ENCODE measurements at regions not wholly inside any gene's neighbourhood (a gene's known extent, or its start where the extent isn't known, plus 50 kb on each side); places are given as distances from the start of the nearest gene placed in this dataset.
A peak's percentile ranks its signal among the peaks of the same experiment; 100 is the strongest.

DNA sequence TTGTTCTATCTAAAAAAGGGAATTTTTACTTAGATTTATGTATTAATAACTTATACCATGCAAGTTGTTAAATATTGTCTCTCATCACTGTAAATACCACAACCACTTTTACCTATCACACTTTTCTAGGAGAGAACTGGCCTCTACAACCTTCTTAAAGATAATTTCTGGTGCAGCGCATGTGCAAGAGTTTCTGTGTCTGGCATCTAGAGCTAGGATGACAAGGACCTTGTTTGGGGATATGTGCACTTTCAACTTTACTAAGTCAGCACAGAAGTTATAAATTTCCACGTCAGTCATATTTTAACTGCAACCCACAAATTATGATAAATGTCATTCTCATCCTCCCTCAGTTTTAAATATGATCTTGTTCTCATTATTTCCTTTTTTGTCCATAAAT is 156.9 kb upstream of the ADCY1 start:
- no peak for ATAC-seq
- POLR2A ChIA-PET: no interaction called here
- H3K9me3 ChIP-seq (replicated peaks; ENCODE audit: control insufficient read depth, insufficient read depth, low read length): no peaks in the 10 kb centered on the region; the same call in 2 of the 3 replicates
- H3K79me2 ChIP-seq (ENCODE audit: control insufficient read depth, insufficient read depth, low read length): no peaks in the 10 kb centered on the region
- no TSS peak for BruUV-seq (replicated peaks)
- H3K4me2 ChIP-seq (ENCODE audit: control insufficient read depth, insufficient read depth): no peak overlapping the region
- H3K4me1 ChIP-seq (ENCODE audit: control insufficient read depth, insufficient read depth, low read length): no peaks in the 10 kb centered on the region
- no peaks in the 10 kb centered on the region for H3K36me3 ChIP-seq (ENCODE audit: control insufficient read depth in 2 of 2, insufficient read depth in 2 of 2, low read length in 1 of 2)
- intact Hi-C loops (cut with micrococcal nuclease; ENCODE audit: unreplicated experiment) (no loop called here), in situ Hi-C loops (cut with MboI) (no loop called here)
- 0% methylated on average over 2 of the region's 2 CpGs for WGBS (ENCODE audit: insufficient coverage, insufficient replicate concordance, low lambda C conversion rate, missing lambda C conversion rate)
- no peaks in the 10 kb centered on the region for H4K20me1 ChIP-seq (ENCODE audit: control insufficient read depth, insufficient read depth)
- H3K27me3 ChIP-seq (replicated peaks in 1 of 2; ENCODE audit: control insufficient read depth in 2 of 2, insufficient read depth in 2 of 2, low read length in 1 of 2): no peaks in the 10 kb centered on the region
- no peak overlapping the region for H3K27ac ChIP-seq (ENCODE audit: control insufficient read depth, insufficient read depth)
- RAD21 ChIA-PET (ENCODE audit: unreplicated experiment): no interaction called here
- CTCF ChIA-PET: no interaction called here
- no peak overlapping the region for H3K9ac ChIP-seq (ENCODE audit: control insufficient read depth, insufficient read depth, low read length)
- no peak for DNase-seq (ENCODE audit: low read depth, low spot score)
- SMC1A ChIA-PET (ENCODE audit: uncharacterized antibody, unreplicated experiment): interaction anchor here (0.5 kb wide), 2 partner anchors 230 to 305 kb away, joined by 3 read pairs; no protein-coding TSS in a partner anchor
- H2AFZ ChIP-seq (ENCODE audit: control insufficient read depth, low read depth, low read length): no peak overlapping the region
- no peak for FAIRE-seq
- H3K4me3 ChIP-seq: no peak overlapping the region
- TF ChIP-seq SUZ12 (IDR thresholded peaks at IDR 0.05; ENCODE audit: unreplicated experiment) (no peak), RAD51 (IDR thresholded peaks at IDR 0.05) (no peak), CHD1 (IDR thresholded peaks at IDR 0.05; ENCODE audit: low read depth, low read length) (no peak), IRF4 (IDR thresholded peaks at IDR 0.05; ENCODE audit: low read depth, low read length) (no peak)
- TF ChIP-seq, protein P1, sequence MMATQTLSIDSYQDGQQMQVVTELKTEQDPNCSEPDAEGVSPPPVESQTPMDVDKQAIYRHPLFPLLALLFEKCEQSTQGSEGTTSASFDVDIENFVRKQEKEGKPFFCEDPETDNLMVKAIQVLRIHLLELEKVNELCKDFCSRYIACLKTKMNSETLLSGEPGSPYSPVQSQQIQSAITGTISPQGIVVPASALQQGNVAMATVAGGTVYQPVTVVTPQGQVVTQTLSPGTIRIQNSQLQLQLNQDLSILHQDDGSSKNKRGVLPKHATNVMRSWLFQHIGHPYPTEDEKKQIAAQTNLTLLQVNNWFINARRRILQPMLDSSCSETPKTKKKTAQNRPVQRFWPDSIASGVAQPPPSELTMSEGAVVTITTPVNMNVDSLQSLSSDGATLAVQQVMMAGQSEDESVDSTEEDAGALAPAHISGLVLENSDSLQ (IDR thresholded peaks at IDR 0.05): peak; percentile 43
- TF ChIP-seq, protein P2, sequence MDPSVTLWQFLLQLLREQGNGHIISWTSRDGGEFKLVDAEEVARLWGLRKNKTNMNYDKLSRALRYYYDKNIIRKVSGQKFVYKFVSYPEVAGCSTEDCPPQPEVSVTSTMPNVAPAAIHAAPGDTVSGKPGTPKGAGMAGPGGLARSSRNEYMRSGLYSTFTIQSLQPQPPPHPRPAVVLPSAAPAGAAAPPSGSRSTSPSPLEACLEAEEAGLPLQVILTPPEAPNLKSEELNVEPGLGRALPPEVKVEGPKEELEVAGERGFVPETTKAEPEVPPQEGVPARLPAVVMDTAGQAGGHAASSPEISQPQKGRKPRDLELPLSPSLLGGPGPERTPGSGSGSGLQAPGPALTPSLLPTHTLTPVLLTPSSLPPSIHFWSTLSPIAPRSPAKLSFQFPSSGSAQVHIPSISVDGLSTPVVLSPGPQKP (IDR thresholded peaks at IDR 0.05; ENCODE audit: low read depth, low read length): no peak
- TF ChIP-seq, protein P3, sequence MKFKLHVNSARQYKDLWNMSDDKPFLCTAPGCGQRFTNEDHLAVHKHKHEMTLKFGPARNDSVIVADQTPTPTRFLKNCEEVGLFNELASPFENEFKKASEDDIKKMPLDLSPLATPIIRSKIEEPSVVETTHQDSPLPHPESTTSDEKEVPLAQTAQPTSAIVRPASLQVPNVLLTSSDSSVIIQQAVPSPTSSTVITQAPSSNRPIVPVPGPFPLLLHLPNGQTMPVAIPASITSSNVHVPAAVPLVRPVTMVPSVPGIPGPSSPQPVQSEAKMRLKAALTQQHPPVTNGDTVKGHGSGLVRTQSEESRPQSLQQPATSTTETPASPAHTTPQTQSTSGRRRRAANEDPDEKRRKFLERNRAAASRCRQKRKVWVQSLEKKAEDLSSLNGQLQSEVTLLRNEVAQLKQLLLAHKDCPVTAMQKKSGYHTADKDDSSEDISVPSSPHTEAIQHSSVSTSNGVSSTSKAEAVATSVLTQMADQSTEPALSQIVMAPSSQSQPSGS (IDR thresholded peaks at IDR 0.05; ENCODE audit: low read length): no peak

Measured in GM12878 (cell line).